ENCODE measurements at regions not wholly inside any gene's neighbourhood (a gene's known extent, or its start where the extent isn't known, plus 50 kb on each side); places are given as distances from the start of the nearest gene placed in this dataset.

GRCh38 chr11:8757533-8757932 lies 74.9 kb downstream of the RPL27A start:
- DNase-seq, result peak; percentile 82 to 92
- Histone ChIP-seq H3K4me3 (ENCODE audit: low read length) (no peak overlapping the region), H3K36me3 (ENCODE audit: control insufficient read depth, insufficient read depth, low read length) (no peaks in the 10 kb centered on the region), H3K27me3 (ENCODE audit: control insufficient read depth, insufficient read depth, low read length) (no peaks in the 10 kb centered on the region), H3K9me3 (ENCODE audit: control insufficient read depth, low read depth, low read length) (no peaks in the 10 kb centered on the region), H3K27ac (ENCODE audit: low read length) (peak overlapping the region; percentile 84), H3K4me1 (ENCODE audit: control insufficient read depth, insufficient read depth, low read length) (peaks cover 52% of the 10 kb centered on the region)
- no CpG with 5 or more reads among the region's 2 CpGs for WGBS (ENCODE audit: insufficient coverage, low lambda C conversion rate)

- Histone ChIP-seq H3K4me3 (ENCODE audit: low read length) (no peak overlapping the region), H3K27me3 (ENCODE audit: control insufficient read depth, insufficient read depth, low read length) (no peaks in the 10 kb centered on the region), H3K9me3 (ENCODE audit: control insufficient read depth, low read depth, low read length) (no peaks in the 10 kb centered on the region), H3K27ac (ENCODE audit: low read length) (peak overlapping the region; percentile 62), H3K36me3 (ENCODE audit: control insufficient read depth, insufficient read depth, low read length) (no peaks in the 10 kb centered on the region), H3K4me1 (ENCODE audit: control insufficient read depth, insufficient read depth, low read length) (peaks cover 52% of the 10 kb centered on the region)
- WGBS (ENCODE audit: insufficient coverage, low lambda C conversion rate), result no CpG with 5 or more reads among the region's 11 CpGs
- no peak for DNase-seq
Observed at GRCh38 chr11:8758619-8759169, 76.1 kb downstream of the RPL27A start.

- Histone ChIP-seq H3K9me3 (ENCODE audit: control insufficient read depth, low read depth, low read length) (no peaks in the 10 kb centered on the region), H3K27me3 (ENCODE audit: control insufficient read depth, insufficient read depth, low read length) (no peaks in the 10 kb centered on the region), H3K4me1 (ENCODE audit: control insufficient read depth, insufficient read depth, low read length) (peaks cover 52% of the 10 kb centered on the region), H3K27ac (ENCODE audit: low read length) (peak overlapping the region; percentile 62), H3K4me3 (ENCODE audit: low read length) (no peak overlapping the region), H3K36me3 (ENCODE audit: control insufficient read depth, insufficient read depth, low read length) (no peaks in the 10 kb centered on the region)
- no peak for DNase-seq
- 86% methylated on average over 1 of the region's 1 CpG for WGBS (ENCODE audit: insufficient coverage, low lambda C conversion rate)
Observed at GRCh38 chr11:8759634-8760033, 77.0 kb downstream of the RPL27A start.

GRCh38 chr11:8760896-8761295 lies 78.3 kb downstream of the RPL27A start:
- DNase-seq, result no peak
- no peak overlapping the region for H3K4me3 ChIP-seq (ENCODE audit: low read length)
- H3K4me1 ChIP-seq (ENCODE audit: control insufficient read depth, insufficient read depth, low read length), result peaks cover 57% of the 10 kb centered on the region
- H3K36me3 ChIP-seq (ENCODE audit: control insufficient read depth, insufficient read depth, low read length), result peaks cover 2% of the 10 kb centered on the region
- peak overlapping the region; percentile 62 for H3K27ac ChIP-seq (ENCODE audit: low read length)
- H3K9me3 ChIP-seq (ENCODE audit: control insufficient read depth, low read depth, low read length), result no peaks in the 10 kb centered on the region
- H3K27me3 ChIP-seq (ENCODE audit: control insufficient read depth, insufficient read depth, low read length), result no peaks in the 10 kb centered on the region

- no peaks in the 10 kb centered on the region for H3K9me3 ChIP-seq (ENCODE audit: control insufficient read depth, low read depth, low read length)
- DNase-seq, result no peak
- H3K27me3 ChIP-seq (ENCODE audit: control insufficient read depth, insufficient read depth, low read length), result no peaks in the 10 kb centered on the region
- H3K4me1 ChIP-seq (ENCODE audit: control insufficient read depth, insufficient read depth, low read length), result peaks cover 36% of the 10 kb centered on the region
- WGBS (ENCODE audit: insufficient coverage, low lambda C conversion rate), result no CpG with 5 or more reads among the region's 1 CpG
- H3K27ac ChIP-seq (ENCODE audit: low read length), result no peak overlapping the region
- no peak overlapping the region for H3K4me3 ChIP-seq (ENCODE audit: low read length)
- H3K36me3 ChIP-seq (ENCODE audit: control insufficient read depth, insufficient read depth, low read length), result peaks cover 2% of the 10 kb centered on the region
Observed at GRCh38 chr11:8763070-8763685, 80.6 kb downstream of the RPL27A start.

- no CpG with 5 or more reads among the region's 1 CpG for WGBS (ENCODE audit: insufficient coverage, low lambda C conversion rate)
- peaks cover 2% of the 10 kb centered on the region for H3K36me3 ChIP-seq (ENCODE audit: control insufficient read depth, insufficient read depth, low read length)
- H3K9me3 ChIP-seq (ENCODE audit: control insufficient read depth, low read depth, low read length), result no peaks in the 10 kb centered on the region
- DNase-seq, result peak; percentile 52 to 73
- no peak overlapping the region for H3K4me3 ChIP-seq (ENCODE audit: low read length)
- peak overlapping the region; percentile 16 for H3K27ac ChIP-seq (ENCODE audit: low read length)
- H3K4me1 ChIP-seq (ENCODE audit: control insufficient read depth, insufficient read depth, low read length), result peaks cover 15% of the 10 kb centered on the region
- H3K27me3 ChIP-seq (ENCODE audit: control insufficient read depth, insufficient read depth, low read length), result no peaks in the 10 kb centered on the region
Observed at GRCh38 chr11:8765294-8765693, 82.7 kb downstream of the RPL27A start.

GRCh38 chr11:8766043-8766987 lies 83.7 kb downstream of the RPL27A start:
- no peak overlapping the region for H3K4me3 ChIP-seq (ENCODE audit: low read length)
- WGBS (ENCODE audit: insufficient coverage, low lambda C conversion rate), result no CpG with 5 or more reads among the region's 8 CpGs
- no peak overlapping the region for H3K27ac ChIP-seq (ENCODE audit: low read length)
- peaks cover 6% of the 10 kb centered on the region for H3K4me1 ChIP-seq (ENCODE audit: control insufficient read depth, insufficient read depth, low read length)
- no peaks in the 10 kb centered on the region for H3K27me3 ChIP-seq (ENCODE audit: control insufficient read depth, insufficient read depth, low read length)
- no peaks in the 10 kb centered on the region for H3K9me3 ChIP-seq (ENCODE audit: control insufficient read depth, low read depth, low read length)
- DNase-seq, result no peak
- H3K36me3 ChIP-seq (ENCODE audit: control insufficient read depth, insufficient read depth, low read length), result peaks cover 2% of the 10 kb centered on the region

- Histone ChIP-seq H3K27me3 (ENCODE audit: control insufficient read depth, insufficient read depth, low read length) (no peaks in the 10 kb centered on the region), H3K27ac (ENCODE audit: low read length) (no peak overlapping the region), H3K4me3 (ENCODE audit: low read length) (no peak overlapping the region), H3K9me3 (ENCODE audit: control insufficient read depth, low read depth, low read length) (no peaks in the 10 kb centered on the region), H3K36me3 (ENCODE audit: control insufficient read depth, insufficient read depth, low read length) (peaks cover 2% of the 10 kb centered on the region), H3K4me1 (ENCODE audit: control insufficient read depth, insufficient read depth, low read length) (peaks cover 5% of the 10 kb centered on the region)
- no peak for DNase-seq
- WGBS (ENCODE audit: insufficient coverage, low lambda C conversion rate), result 94% methylated on average over 3 of the region's 7 CpGs
Observed at GRCh38 chr11:8766988-8767374, 84.4 kb downstream of the RPL27A start.

GRCh38 chr11:8767466-8768142 lies 85.0 kb downstream of the RPL27A start:
- peaks cover 2% of the 10 kb centered on the region for H3K36me3 ChIP-seq (ENCODE audit: control insufficient read depth, insufficient read depth, low read length)
- no CpG with 5 or more reads among the region's 9 CpGs for WGBS (ENCODE audit: insufficient coverage, low lambda C conversion rate)
- no peaks in the 10 kb centered on the region for H3K9me3 ChIP-seq (ENCODE audit: control insufficient read depth, low read depth, low read length)
- H3K27ac ChIP-seq (ENCODE audit: low read length), result no peak overlapping the region
- H3K4me3 ChIP-seq (ENCODE audit: low read length), result no peak overlapping the region
- DNase-seq, result no peak
- no peaks in the 10 kb centered on the region for H3K27me3 ChIP-seq (ENCODE audit: control insufficient read depth, insufficient read depth, low read length)
- H3K4me1 ChIP-seq (ENCODE audit: control insufficient read depth, insufficient read depth, low read length), result peaks cover 5% of the 10 kb centered on the region

- DNase-seq, result peak in 1 of 2 donors; percentile 57
- peaks cover 10% of the 10 kb centered on the region for H3K4me1 ChIP-seq (ENCODE audit: control insufficient read depth, insufficient read depth, low read length)
- H3K27ac ChIP-seq (ENCODE audit: low read length), result no peak overlapping the region
- peaks cover 2% of the 10 kb centered on the region for H3K36me3 ChIP-seq (ENCODE audit: control insufficient read depth, insufficient read depth, low read length)
- no CpG with 5 or more reads among the region's 3 CpGs for WGBS (ENCODE audit: insufficient coverage, low lambda C conversion rate)
- H3K4me3 ChIP-seq (ENCODE audit: low read length), result no peak overlapping the region
- no peaks in the 10 kb centered on the region for H3K9me3 ChIP-seq (ENCODE audit: control insufficient read depth, low read depth, low read length)
- no peaks in the 10 kb centered on the region for H3K27me3 ChIP-seq (ENCODE audit: control insufficient read depth, insufficient read depth, low read length)
Observed at GRCh38 chr11:8768625-8769333, 86.2 kb downstream of the RPL27A start.

All from large intestine (tissue), 3 donors.